Common myeloid progenitor, CD34-positive (primary cell): ENCODE measurements at regions not wholly inside any gene's neighbourhood (a gene's known extent, or its start where the extent isn't known, plus 50 kb on each side); places are given as distances from the start of the nearest gene placed in this dataset.

ENCODE experiments used
- CTCF ChIA-PET: fragments of 350-600 bp; sonication (Branson Sonifier 250); formaldehyde crosslinking; loops from one replicate; lab custom pipeline; 2021; ENCODE audit warnings: antibody characterized with exemption; lab: Charles Lee
- POLR2A ChIA-PET: fragments of 350-600 bp; sonication (Branson Sonifier 250); formaldehyde crosslinking; loops from one replicate; lab custom pipeline; 2021; ENCODE audit warnings: antibody characterized with exemption; lab: Charles Lee
- DNase-seq, 3 donors: peaks; one replicate each; pipeline versions ENCODE4 v3.0.0 to v3.0.0-alpha.2; 2013
- H3K27ac ChIP-seq, 2 experiments: 1 replicate in 1 of 2; 2 replicates in 1 of 2; pipeline ENCODE4 v1.7.0; 2013; ENCODE audit warnings: inconsistent platforms in 2 of 2, low read length in 2 of 2, mild to moderate bottlenecking in 2 of 2, low read depth in 1 of 2, moderate library complexity in 1 of 2; ENCODE audit not compliant: severe bottlenecking in 2 of 2, insufficient read depth in 1 of 2, poor library complexity in 1 of 2
- H3K27me3 ChIP-seq, 5 experiments: replicated peaks in 2 of 5; 1 replicate in 3 of 5; 2 replicates in 2 of 5; pipeline versions ENCODE4 v1.6.1 to v1.7.0; 2013; ENCODE audit warnings: low read length in 4 of 5, mild to moderate bottlenecking in 2 of 5, moderate library complexity in 2 of 5, inconsistent platforms in 1 of 5; ENCODE audit not compliant: insufficient read depth in 5 of 5, control insufficient read depth in 4 of 5
- H3K36me3 ChIP-seq, 4 experiments: 1 replicate in 2 of 4; 2 replicates in 2 of 4; pipeline versions ENCODE4 v1.6.1 to v1.7.0; 2013; ENCODE audit warnings: low read length in 3 of 4, control low read depth in 1 of 4, mild to moderate bottlenecking in 1 of 4; ENCODE audit not compliant: control insufficient read depth in 4 of 4, insufficient read depth in 4 of 4
- H3K4me1 ChIP-seq, 4 experiments: 1 replicate in 3 of 4; 2 replicates in 1 of 4; pipeline versions ENCODE4 v1.6.1 to v1.7.1; 2013; ENCODE audit warnings: low read length in 3 of 4, mild to moderate bottlenecking in 3 of 4, control low read depth in 1 of 4, inconsistent platforms in 1 of 4, moderate library complexity in 1 of 4; ENCODE audit not compliant: control insufficient read depth in 4 of 4, insufficient read depth in 4 of 4; ENCODE audit errors: control extremely low read depth in 1 of 4
- H3K4me3 ChIP-seq, 7 experiments: 1 replicate in 4 of 7; 2 replicates in 3 of 7; pipeline versions ENCODE4 v1.5.1 to v1.7.0; 2013; ENCODE audit warnings: mild to moderate bottlenecking in 7 of 7, low read length in 6 of 7, moderate library complexity in 6 of 7, inconsistent platforms in 2 of 7, low read depth in 2 of 7, control low read depth in 1 of 7; ENCODE audit not compliant: insufficient read depth in 4 of 7, control insufficient read depth in 1 of 7; ENCODE audit errors: extremely low read depth in 1 of 7
- H3K9me3 ChIP-seq, 5 experiments: 1 replicate in 4 of 5; 2 replicates in 1 of 5; pipeline versions ENCODE4 v1.6.1 to v1.7.1; 2013; ENCODE audit warnings: low read length in 4 of 5, mild to moderate bottlenecking in 2 of 5, inconsistent platforms in 1 of 5, low read depth in 1 of 5, moderate library complexity in 1 of 5; ENCODE audit not compliant: control insufficient read depth in 4 of 5, insufficient read depth in 2 of 5; ENCODE audit errors: control extremely low read depth in 1 of 5
- WGBS: methylation state at CpG from one replicate; pipeline ENCODE4 v1.1.5; 2013; ENCODE audit not compliant: insufficient coverage; 5-methylcytosine and 5-hydroxymethylcytosine counted together

- no peak for DNase-seq
- H3K4me1 ChIP-seq: peaks cover 0 to 10% (median 2%) of the 10 kb centered on the region in 4 experiments
- H3K27ac ChIP-seq: no peak overlapping the region
- H3K36me3 ChIP-seq: no peaks in the 10 kb centered on the region
- peaks cover 0 to 2% (median 0%) of the 10 kb centered on the region in 5 experiments for H3K27me3 ChIP-seq
- H3K4me3 ChIP-seq: no peak overlapping the region
- POLR2A ChIA-PET: no interaction called here
- 94% methylated on average over 2 of the region's 4 CpGs for WGBS
- CTCF ChIA-PET: no interaction called here
- H3K9me3 ChIP-seq: peaks cover 0 to 2% (median 0%) of the 10 kb centered on the region in 5 experiments
Measured at GRCh38 chr6:84549917-84550316, 214.5 kb downstream of the TBX18 start.

- DNase-seq: peak; percentile 5 to 52 (median 23)
- H3K9me3 ChIP-seq: no peaks in the 10 kb centered on the region
- WGBS: 0% methylated on average over 2 of the region's 5 CpGs
- peaks cover 0 to 2% (median 0%) of the 10 kb centered on the region in 5 experiments for H3K27me3 ChIP-seq
- no peak overlapping the region for H3K27ac ChIP-seq
- no peaks in the 10 kb centered on the region for H3K36me3 ChIP-seq
- ChIA-PET CTCF (no interaction called here), POLR2A (no interaction called here)
- H3K4me3 ChIP-seq: no peak overlapping the region
- H3K4me1 ChIP-seq: peaks cover 0 to 10% (median 2%) of the 10 kb centered on the region in 4 experiments
Measured at GRCh38 chr6:84547341-84547801, 217.0 kb downstream of the TBX18 start.

GRCh38 chr6:84546427-84546914 lies 217.9 kb downstream of the TBX18 start:
- Histone ChIP-seq H3K27me3 (peaks cover 0 to 2% (median 0%) of the 10 kb centered on the region in 5 experiments), H3K4me3 (no peak overlapping the region), H3K4me1 (peaks cover 0 to 10% (median 2%) of the 10 kb centered on the region in 4 experiments), H3K36me3 (no peaks in the 10 kb centered on the region), H3K27ac (no peak overlapping the region), H3K9me3 (no peaks in the 10 kb centered on the region)
- POLR2A ChIA-PET: no interaction called here
- DNase-seq: peak in 2 of 3 donors; percentile 30 to 56
- WGBS: 64% methylated on average over 4 of the region's 9 CpGs
- CTCF ChIA-PET: no interaction called here

- WGBS: 76% methylated on average over 2 of the region's 4 CpGs
- Histone ChIP-seq H3K36me3 (no peaks in the 10 kb centered on the region), H3K4me3 (no peak overlapping the region), H3K9me3 (peaks cover 0 to 7% (median 0%) of the 10 kb centered on the region in 5 experiments), H3K27me3 (no peaks in the 10 kb centered on the region), H3K27ac (no peak overlapping the region), H3K4me1 (no peaks in the 10 kb centered on the region)
- DNase-seq: no peak
- ChIA-PET CTCF (no interaction called here), POLR2A (no interaction called here)
Measured at GRCh38 chr6:84539122-84539856, 225.1 kb downstream of the TBX18 start.

- DNase-seq: no peak
- ChIA-PET POLR2A (no interaction called here), CTCF (no interaction called here)
Measured at GRCh38 chr6:84536885-84537638, 227.3 kb downstream of the TBX18 start.

GRCh38 chr6:84528201-84528600 lies 236.2 kb downstream of the TBX18 start:
- Histone ChIP-seq H3K36me3 (no peaks in the 10 kb centered on the region), H3K27me3 (no peaks in the 10 kb centered on the region), H3K4me3 (no peak overlapping the region), H3K27ac (no peak overlapping the region), H3K9me3 (peaks cover 0 to 5% (median 0%) of the 10 kb centered on the region in 5 experiments), H3K4me1 (peaks cover 0 to 19% (median 9%) of the 10 kb centered on the region in 4 experiments)
- CTCF ChIA-PET: no interaction called here
- POLR2A ChIA-PET: no interaction called here
- no peak for DNase-seq

More at GRCh38 chr6:84536885-84537638, 227.3 kb downstream of the TBX18 start:
- Histone ChIP-seq H3K9me3 (peaks cover 0 to 8% (median 2%) of the 10 kb centered on the region in 5 experiments), H3K27ac (no peak overlapping the region), H3K4me3 (no peak overlapping the region), H3K27me3 (no peaks in the 10 kb centered on the region), H3K4me1 (no peaks in the 10 kb centered on the region), H3K36me3 (no peaks in the 10 kb centered on the region)
- no CpG with 5 or more reads among the region's 4 CpGs for WGBS

- no peak overlapping the region for H3K4me3 ChIP-seq
- H3K9me3 ChIP-seq: no peaks in the 10 kb centered on the region
- POLR2A ChIA-PET: no interaction called here
- CTCF ChIA-PET: no interaction called here
- WGBS: 38% methylated on average over 1 of the region's 2 CpGs
- DNase-seq: peak; percentile 7 to 66 (median 35)
- H3K27me3 ChIP-seq: no peaks in the 10 kb centered on the region
- peaks cover 0 to 19% (median 9%) of the 10 kb centered on the region in 4 experiments for H3K4me1 ChIP-seq
- H3K36me3 ChIP-seq: no peaks in the 10 kb centered on the region
- no peak overlapping the region for H3K27ac ChIP-seq
Measured at GRCh38 chr6:84526631-84527030, 237.8 kb downstream of the TBX18 start.
